NB4 (cell line): ENCODE measurements at regions not wholly inside any gene's neighbourhood (a gene's known extent, or its start where the extent isn't known, plus 50 kb on each side); places are given as distances from the start of the nearest gene placed in this dataset.

Source experiments
- DNase-seq: peaks from one replicate; pipeline ENCODE4 v3.0.0; 2010; ENCODE audit warnings: low read depth
- H3K4me3 ChIP-seq: one replicate; pipeline ENCODE4 v1.5.1; 2011; ENCODE audit warnings: mild to moderate bottlenecking, low read depth, low read length, moderate library complexity
- MYC ChIP-seq: IDR thresholded peaks from 2 replicates; pipeline ENCODE4 v1.6.1; 2011; ENCODE audit warnings: low read depth, low read length
- POLR2A ChIP-seq: IDR thresholded peaks from 2 replicates; pipeline ENCODE4 v1.6.1; 2011; ENCODE audit warnings: mild to moderate bottlenecking; ENCODE audit not compliant: insufficient read length; ENCODE audit errors: extremely low read depth
- TF ChIP-seq, protein P1 (sequence below): IDR thresholded peaks from one replicate; pipeline ENCODE4 v1.5.1; 2012; ENCODE audit warnings: low read depth, low read length
- TF ChIP-seq, protein P2 (sequence below): IDR thresholded peaks from 2 replicates; pipeline ENCODE4 v1.6.1; 2011; ENCODE audit warnings: low read depth, low read length

DNA sequence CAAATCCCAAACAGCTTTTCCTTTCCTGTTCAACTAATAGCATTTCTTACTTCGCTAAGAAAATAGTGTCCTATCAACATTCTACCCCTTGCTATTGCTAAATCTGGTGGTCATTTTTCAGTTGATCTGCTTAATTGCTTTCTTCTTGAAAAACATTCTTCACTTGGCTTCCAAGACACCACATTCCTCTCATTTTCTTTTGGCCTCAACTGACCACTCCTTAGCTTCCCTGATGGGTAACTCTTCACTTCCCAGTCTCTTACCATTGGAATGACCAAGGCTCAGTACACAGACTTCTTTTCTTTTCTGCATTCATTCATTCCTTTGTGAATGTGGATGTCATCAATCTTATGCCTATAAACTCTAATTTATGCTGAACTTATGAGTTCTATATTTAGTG is 230.8 kb upstream of the CDH2 start:
- no peak for DNase-seq
- no peak for TF ChIP-seq MYC
- TF ChIP-seq, protein P1, sequence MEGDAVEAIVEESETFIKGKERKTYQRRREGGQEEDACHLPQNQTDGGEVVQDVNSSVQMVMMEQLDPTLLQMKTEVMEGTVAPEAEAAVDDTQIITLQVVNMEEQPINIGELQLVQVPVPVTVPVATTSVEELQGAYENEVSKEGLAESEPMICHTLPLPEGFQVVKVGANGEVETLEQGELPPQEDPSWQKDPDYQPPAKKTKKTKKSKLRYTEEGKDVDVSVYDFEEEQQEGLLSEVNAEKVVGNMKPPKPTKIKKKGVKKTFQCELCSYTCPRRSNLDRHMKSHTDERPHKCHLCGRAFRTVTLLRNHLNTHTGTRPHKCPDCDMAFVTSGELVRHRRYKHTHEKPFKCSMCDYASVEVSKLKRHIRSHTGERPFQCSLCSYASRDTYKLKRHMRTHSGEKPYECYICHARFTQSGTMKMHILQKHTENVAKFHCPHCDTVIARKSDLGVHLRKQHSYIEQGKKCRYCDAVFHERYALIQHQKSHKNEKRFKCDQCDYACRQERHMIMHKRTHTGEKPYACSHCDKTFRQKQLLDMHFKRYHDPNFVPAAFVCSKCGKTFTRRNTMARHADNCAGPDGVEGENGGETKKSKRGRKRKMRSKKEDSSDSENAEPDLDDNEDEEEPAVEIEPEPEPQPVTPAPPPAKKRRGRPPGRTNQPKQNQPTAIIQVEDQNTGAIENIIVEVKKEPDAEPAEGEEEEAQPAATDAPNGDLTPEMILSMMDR = no peak

DNA sequence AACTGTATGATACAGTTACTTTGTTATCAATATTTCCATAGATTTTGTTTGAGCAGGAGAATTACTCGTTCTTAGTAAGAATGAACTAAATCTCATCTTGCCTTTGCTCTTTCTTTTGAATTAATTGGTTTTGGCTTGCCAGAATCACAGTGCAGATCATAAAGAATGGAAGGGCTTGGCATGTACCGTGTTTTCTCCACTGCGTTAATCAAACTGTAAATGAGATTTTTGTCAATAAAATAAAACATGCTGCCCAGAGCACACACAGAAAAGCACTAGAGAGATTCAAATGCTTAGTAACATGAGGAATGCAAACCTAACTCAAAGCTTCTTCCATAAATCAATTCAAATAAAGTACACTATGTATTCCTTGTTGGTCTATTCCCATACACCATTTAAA is 229.6 kb upstream of the CDH2 start:
- TF ChIP-seq, protein P1 = no peak
- TF ChIP-seq MYC = no peak
- TF ChIP-seq POLR2A = no peak
- TF ChIP-seq, protein P2, sequence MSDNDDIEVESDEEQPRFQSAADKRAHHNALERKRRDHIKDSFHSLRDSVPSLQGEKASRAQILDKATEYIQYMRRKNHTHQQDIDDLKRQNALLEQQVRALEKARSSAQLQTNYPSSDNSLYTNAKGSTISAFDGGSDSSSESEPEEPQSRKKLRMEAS = no peak
- DNase-seq = no peak
- no peak overlapping the region for H3K4me3 ChIP-seq

More for the DNA sequence above, 230.8 kb upstream of the CDH2 start:
- H3K4me3 ChIP-seq = no peak overlapping the region

DNA sequence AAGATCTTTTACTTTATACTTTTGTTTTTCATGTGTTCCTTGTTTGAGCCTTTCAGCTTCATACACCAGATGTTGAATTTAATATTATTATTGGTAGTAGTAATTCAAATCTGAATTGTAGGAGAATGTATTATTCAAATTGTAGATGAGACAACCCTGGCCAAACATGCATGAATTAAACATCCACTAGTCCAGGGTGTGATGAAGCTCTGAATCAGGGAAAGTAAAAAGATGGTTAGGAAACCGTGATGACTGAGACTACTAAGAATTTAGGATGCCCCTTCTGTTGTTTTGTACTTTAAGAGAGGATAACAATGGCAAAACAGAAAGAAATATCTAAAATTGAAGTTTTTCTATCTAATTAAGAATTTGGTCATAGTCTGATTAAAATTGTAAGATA is 227.8 kb upstream of the CDH2 start:
- H3K4me3 ChIP-seq = no peak overlapping the region
- DNase-seq = no peak
- TF ChIP-seq, protein P1 = no peak
- TF ChIP-seq, protein P2 = no peak
- TF ChIP-seq POLR2A = no peak
- no peak for TF ChIP-seq MYC

DNA sequence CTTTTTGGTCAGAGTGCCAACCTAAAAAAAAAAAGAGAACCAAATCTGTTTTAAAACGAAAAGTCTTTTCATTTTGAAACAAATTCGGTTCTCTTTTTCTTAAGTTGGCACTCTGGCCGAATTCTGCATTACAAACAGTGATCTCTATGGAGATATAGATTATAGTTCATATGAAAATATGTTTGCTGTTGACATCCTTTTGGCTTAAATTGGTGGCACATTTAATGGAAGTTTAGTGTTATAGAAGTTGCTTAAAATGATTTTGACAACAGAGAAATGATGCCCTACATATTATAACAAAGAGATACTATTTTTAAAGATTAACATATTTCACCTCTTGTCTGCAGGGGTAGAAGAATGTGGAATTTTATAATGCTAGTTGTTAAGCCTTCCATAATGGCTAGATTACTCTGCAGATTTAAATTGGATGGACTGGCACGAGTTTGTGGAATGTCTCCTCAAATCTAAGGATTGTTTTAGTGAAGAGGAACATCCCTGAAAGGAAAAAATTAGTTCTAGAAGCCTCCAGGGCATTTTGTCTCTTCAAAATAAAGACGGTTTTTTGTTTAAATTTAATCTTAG is 222.9 kb upstream of the CDH2 start:
- no peak for TF ChIP-seq POLR2A
- TF ChIP-seq, protein P1 = no peak
- no peak for TF ChIP-seq MYC
- TF ChIP-seq, protein P2 = no peak
- no peak for DNase-seq
- H3K4me3 ChIP-seq = no peak overlapping the region

DNA sequence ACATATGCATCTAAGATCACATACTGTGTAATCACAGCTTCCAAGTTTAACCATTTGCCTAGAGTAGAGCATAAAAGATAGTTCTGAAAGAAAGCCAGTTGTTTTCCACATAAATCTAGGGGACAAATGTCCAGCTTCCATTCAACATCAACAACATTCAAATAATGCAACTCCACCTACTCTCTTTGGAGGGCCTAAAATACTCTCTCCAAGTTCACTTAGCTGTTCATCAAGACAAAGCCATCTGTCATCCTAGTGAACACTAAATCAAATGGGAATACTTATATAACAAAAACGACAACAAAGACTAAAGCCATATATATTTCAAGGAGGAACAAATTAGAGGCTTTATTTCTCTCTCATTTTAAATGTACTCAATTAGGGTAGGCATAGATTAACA is 221.5 kb upstream of the CDH2 start:
- no peak for DNase-seq
- no peak for TF ChIP-seq MYC
- TF ChIP-seq, protein P1 = no peak
- TF ChIP-seq POLR2A = no peak
- TF ChIP-seq, protein P2 = no peak
- H3K4me3 ChIP-seq = no peak overlapping the region

DNA sequence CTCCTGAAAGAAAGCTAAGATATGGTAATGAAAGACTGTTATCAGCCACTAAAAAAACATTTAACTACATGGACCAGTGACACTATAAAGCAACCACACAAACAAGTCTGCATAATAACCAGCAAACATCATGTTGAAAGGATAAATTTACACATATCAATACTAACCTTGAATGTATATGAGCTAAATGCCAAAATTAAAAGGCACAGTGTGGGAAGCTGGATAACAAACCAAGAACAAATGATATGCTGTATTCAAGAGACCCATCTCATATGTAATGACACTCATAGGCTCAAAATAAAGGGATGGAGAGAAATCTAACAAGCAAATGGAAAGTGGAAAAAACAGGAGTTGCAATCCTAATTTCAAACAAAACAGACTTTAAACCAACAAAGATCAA is 213.1 kb upstream of the CDH2 start:
- no peak overlapping the region for H3K4me3 ChIP-seq
- TF ChIP-seq POLR2A = no peak
- TF ChIP-seq, protein P2 = no peak
- no peak for TF ChIP-seq MYC
- TF ChIP-seq, protein P1 = no peak
- DNase-seq = no peak
